ENCODE measurements at regions not wholly inside any gene's neighbourhood (a gene's known extent, or its start where the extent isn't known, plus 50 kb on each side); places are given as distances from the start of the nearest gene placed in this dataset.

DNA sequence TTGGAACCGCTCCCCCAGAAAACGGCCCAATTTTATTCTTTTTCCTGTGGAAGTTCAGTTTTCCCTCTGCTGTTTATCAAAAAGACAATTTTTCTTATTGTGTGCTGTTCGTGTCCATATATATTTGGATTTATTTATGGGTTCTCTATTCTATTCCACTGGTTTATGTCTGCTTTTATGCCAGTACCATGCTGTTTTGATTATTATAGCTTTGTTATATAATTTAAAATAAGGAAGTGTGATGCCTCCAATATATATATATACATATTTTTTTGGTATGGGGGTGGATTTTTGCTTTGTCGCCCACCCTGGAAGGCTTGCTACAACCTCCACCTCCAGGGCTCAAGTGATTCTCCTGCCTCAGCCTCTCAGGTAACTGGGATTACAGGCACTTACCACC lies 103.3 kb downstream of the TFAP2B start:
- H3K27ac Mint-ChIP-seq: no peak overlapping the region
- WGBS (ENCODE audit: insufficient coverage): no CpG with 5 or more reads among the region's 4 CpGs
- H3K9ac ChIP-seq (ENCODE audit: low read length): no peak overlapping the region
- no peaks in the 10 kb centered on the region for H3K36me3 ChIP-seq (replicated peaks in 1 of 2; ENCODE audit: control extremely low read depth in 1 of 2, control insufficient read depth in 1 of 2, extremely low read depth in 1 of 2, insufficient read depth in 2 of 2, low read length in 1 of 2)
- no peak overlapping the region for H3K27ac ChIP-seq (ENCODE audit: low read length in 2 of 2)
- ATAC-seq (ENCODE audit: low read depth) (no peak), DNase-seq (no peak)
- CTCF ChIA-PET: no interaction called here
- no peaks in the 10 kb centered on the region for H3K4me1 Mint-ChIP-seq
- H3K4me1 ChIP-seq (ENCODE audit: control insufficient read depth in 2 of 2, insufficient read depth in 2 of 2, low read length in 2 of 2): no peaks in the 10 kb centered on the region
- peaks cover 0 to 10% (median 3%) of the 10 kb centered on the region in 3 donors for H3K9me3 ChIP-seq (ENCODE audit: control extremely low read depth in 1 of 3, control insufficient read depth in 2 of 3, insufficient read depth in 1 of 3, low read length in 2 of 3)
- H3K27me3 Mint-ChIP-seq: no peaks in the 10 kb centered on the region
- POLR2A ChIA-PET: no interaction called here
- no peak overlapping the region for H2AFZ ChIP-seq (ENCODE audit: insufficient read depth, low read depth, low read length, poor library complexity, severe bottlenecking)
- no peak for TF ChIP-seq EZH2 (IDR thresholded peaks at IDR 0.05; ENCODE audit: borderline replicate concordance, insufficient read depth, low read depth, low read length, poor library complexity, severe bottlenecking)
- TF ChIP-seq, protein P1, sequence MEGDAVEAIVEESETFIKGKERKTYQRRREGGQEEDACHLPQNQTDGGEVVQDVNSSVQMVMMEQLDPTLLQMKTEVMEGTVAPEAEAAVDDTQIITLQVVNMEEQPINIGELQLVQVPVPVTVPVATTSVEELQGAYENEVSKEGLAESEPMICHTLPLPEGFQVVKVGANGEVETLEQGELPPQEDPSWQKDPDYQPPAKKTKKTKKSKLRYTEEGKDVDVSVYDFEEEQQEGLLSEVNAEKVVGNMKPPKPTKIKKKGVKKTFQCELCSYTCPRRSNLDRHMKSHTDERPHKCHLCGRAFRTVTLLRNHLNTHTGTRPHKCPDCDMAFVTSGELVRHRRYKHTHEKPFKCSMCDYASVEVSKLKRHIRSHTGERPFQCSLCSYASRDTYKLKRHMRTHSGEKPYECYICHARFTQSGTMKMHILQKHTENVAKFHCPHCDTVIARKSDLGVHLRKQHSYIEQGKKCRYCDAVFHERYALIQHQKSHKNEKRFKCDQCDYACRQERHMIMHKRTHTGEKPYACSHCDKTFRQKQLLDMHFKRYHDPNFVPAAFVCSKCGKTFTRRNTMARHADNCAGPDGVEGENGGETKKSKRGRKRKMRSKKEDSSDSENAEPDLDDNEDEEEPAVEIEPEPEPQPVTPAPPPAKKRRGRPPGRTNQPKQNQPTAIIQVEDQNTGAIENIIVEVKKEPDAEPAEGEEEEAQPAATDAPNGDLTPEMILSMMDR (IDR thresholded peaks at IDR 0.05): no peak
- H3K4me3 ChIP-seq (ENCODE audit: control extremely low read depth in 1 of 5, extremely low read depth in 1 of 5, insufficient read depth in 1 of 5, low read depth in 2 of 5, low read length in 4 of 5): no peak overlapping the region
- peaks cover 5% of the 10 kb centered on the region for H3K9me3 Mint-ChIP-seq (ENCODE audit: insufficient read depth)
- no peak overlapping the region for H3K4me3 Mint-ChIP-seq
- H3K27me3 ChIP-seq (replicated peaks in 1 of 4; ENCODE audit: control extremely low read depth in 1 of 4, control insufficient read depth in 3 of 4, insufficient read depth in 4 of 4, low read length in 3 of 4): no peaks in the 10 kb centered on the region
- intact Hi-C loops (cut with micrococcal nuclease): no loop called here
- no peak overlapping the region for H3K4me2 ChIP-seq (replicated peaks; ENCODE audit: low read depth, low read length, poor library complexity, severe bottlenecking)
- H3K79me2 ChIP-seq (ENCODE audit: control insufficient read depth, insufficient read depth, low read length): no peaks in the 10 kb centered on the region
- H4K20me1 ChIP-seq (ENCODE audit: control insufficient read depth, insufficient read depth, low read length, poor library complexity, severe bottlenecking): no peaks in the 10 kb centered on the region

DNA sequence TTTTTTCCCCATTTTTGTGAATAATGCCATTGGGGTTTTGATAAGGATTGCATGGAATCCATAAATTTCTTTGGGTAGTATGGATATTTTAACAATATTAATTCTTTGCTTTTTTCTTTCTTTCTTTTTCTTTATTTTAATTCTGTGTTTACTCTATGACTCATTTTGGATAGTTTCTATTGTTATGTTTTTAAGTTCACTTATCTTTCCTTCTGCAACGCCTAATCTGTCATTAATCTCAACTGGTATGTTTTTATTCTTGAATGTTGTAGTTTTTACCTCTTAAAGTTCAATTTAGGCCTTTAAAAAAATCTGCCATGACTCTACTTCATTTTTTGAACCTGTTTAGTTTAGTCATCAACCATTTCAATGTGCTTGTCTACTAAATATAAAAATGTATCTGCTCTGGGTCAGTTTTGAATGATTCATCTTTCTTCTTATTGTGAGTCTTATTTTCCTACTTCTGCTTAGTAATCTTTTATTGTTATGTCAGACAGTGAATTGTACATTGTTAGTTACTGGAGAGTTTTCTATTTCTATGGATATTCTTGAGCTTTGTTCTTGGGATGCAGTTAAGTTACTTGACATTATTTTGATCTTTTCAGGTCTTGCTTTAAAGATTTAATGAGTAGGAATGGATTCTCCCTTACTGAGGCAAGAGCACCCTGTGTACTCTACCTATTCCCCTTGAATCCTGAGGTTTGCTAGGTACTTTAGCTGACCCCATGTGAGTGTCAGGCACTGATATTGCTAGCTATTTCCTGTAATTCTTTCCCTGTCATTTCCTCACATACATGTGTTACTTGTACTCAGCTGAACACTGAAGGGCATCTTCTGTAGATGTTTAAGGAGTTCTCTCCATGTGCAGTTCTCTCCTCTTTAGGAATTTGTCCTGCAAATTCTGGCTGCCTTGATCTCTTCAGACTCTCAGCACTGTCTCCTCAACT lies 104.2 kb downstream of the TFAP2B start:
- H2AFZ ChIP-seq (ENCODE audit: insufficient read depth, low read depth, low read length, poor library complexity, severe bottlenecking): no peak overlapping the region
- CTCF ChIA-PET: no interaction called here
- DNase-seq (no peak), ATAC-seq (ENCODE audit: low read depth) (no peak)
- intact Hi-C loops (cut with micrococcal nuclease): no loop called here
- TF ChIP-seq, protein P1 (IDR thresholded peaks at IDR 0.05): no peak
- TF ChIP-seq EZH2 (IDR thresholded peaks at IDR 0.05; ENCODE audit: borderline replicate concordance, insufficient read depth, low read depth, low read length, poor library complexity, severe bottlenecking): no peak
- H3K27me3 ChIP-seq (replicated peaks in 1 of 4; ENCODE audit: control extremely low read depth in 1 of 4, control insufficient read depth in 3 of 4, insufficient read depth in 4 of 4, low read length in 3 of 4): no peaks in the 10 kb centered on the region
- no peaks in the 10 kb centered on the region for H3K36me3 ChIP-seq (replicated peaks in 1 of 2; ENCODE audit: control extremely low read depth in 1 of 2, control insufficient read depth in 1 of 2, extremely low read depth in 1 of 2, insufficient read depth in 2 of 2, low read length in 1 of 2)
- Mint-ChIP-seq H3K9me3 (ENCODE audit: insufficient read depth) (peaks cover 5% of the 10 kb centered on the region), H3K4me1 (no peaks in the 10 kb centered on the region), H3K4me3 (no peak overlapping the region), H3K27me3 (no peaks in the 10 kb centered on the region), H3K27ac (no peak overlapping the region)
- no peaks in the 10 kb centered on the region for H3K4me1 ChIP-seq (ENCODE audit: control insufficient read depth in 2 of 2, insufficient read depth in 2 of 2, low read length in 2 of 2)
- H3K4me3 ChIP-seq (ENCODE audit: control extremely low read depth in 1 of 5, extremely low read depth in 1 of 5, insufficient read depth in 1 of 5, low read depth in 2 of 5, low read length in 4 of 5): no peak overlapping the region
- H3K27ac ChIP-seq (ENCODE audit: low read length in 2 of 2): no peak overlapping the region
- WGBS (ENCODE audit: insufficient coverage): no CpG with 5 or more reads among the region's 1 CpG
- no peaks in the 10 kb centered on the region for H3K79me2 ChIP-seq (ENCODE audit: control insufficient read depth, insufficient read depth, low read length)
- POLR2A ChIA-PET: no interaction called here
- H3K9me3 ChIP-seq (ENCODE audit: control extremely low read depth in 1 of 3, control insufficient read depth in 2 of 3, insufficient read depth in 1 of 3, low read length in 2 of 3): peaks cover 0 to 10% (median 3%) of the 10 kb centered on the region in 3 donors
- H3K4me2 ChIP-seq (replicated peaks; ENCODE audit: low read depth, low read length, poor library complexity, severe bottlenecking): no peak overlapping the region
- no peak overlapping the region for H3K9ac ChIP-seq (ENCODE audit: low read length)
- no peaks in the 10 kb centered on the region for H4K20me1 ChIP-seq (ENCODE audit: control insufficient read depth, insufficient read depth, low read length, poor library complexity, severe bottlenecking)

Data from B cell (primary cell).